DMS 273 (cell line): ENCODE measurements at regions not wholly inside any gene's neighbourhood (a gene's known extent, or its start where the extent isn't known, plus 50 kb on each side); places are given as distances from the start of the nearest gene placed in this dataset.
"Not testable (repeated sequence)": the region's sequence is repeated elsewhere in the genome, so short reads cannot be mapped to it uniquely, and the experiment has no call there.

Source experiments
- DNase-seq: peaks from one replicate; lab custom pipeline; 2025; ENCODE audit not compliant: unreplicated experiment; lab: John Stamatoyannopoulos, UW

DNA sequence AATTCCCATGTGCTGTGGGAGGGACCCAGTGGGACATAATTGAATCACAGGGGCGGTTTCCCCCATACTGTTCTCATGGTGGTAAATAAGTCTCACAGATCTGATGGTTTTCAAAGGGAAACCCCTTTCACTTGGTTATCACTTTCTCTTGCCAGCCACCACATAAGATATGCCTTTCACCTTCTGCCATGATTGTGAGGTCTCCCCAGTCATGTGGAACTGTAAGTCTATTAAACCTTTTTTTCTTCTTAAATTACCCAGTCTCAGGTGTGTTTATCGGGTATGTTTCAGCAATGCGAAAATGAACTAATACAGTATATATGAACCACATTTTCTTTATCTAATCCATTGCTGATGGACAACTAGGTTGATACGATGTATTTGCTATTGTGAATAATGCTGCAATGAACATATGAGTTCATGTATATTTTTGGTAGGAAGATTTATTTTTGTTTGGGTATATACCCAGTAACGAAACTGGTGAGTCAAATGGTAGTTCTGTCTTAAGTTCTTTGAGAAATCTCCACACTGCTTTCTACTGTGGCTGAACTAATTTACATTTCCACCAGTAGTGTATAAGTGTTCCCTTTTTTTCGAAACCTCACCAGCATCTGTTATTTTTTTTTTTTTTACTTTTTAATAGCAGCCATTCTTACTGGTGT, 70.0 kb upstream of the HGF start:
- no peak for DNase-seq

DNA sequence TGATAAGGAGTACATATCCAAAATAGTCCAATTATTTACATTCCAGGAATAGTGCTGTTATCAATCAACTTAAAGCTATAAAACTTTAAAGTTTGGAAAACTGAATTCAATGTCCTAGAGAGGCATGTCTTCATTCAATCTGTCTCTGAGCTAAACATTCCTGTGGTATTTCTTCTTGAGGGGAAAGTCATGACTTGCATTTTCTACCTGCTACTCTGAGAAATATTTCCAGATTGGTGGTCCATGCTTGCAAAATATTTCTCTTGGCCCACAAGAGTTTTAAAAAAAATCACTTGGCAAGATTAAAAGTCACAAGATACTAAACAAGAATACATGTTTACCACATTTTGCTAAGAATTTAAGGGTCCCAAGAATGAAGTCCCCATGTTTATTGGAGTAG, 63.6 kb upstream of the HGF start:
- DNase-seq = no peak

DNA sequence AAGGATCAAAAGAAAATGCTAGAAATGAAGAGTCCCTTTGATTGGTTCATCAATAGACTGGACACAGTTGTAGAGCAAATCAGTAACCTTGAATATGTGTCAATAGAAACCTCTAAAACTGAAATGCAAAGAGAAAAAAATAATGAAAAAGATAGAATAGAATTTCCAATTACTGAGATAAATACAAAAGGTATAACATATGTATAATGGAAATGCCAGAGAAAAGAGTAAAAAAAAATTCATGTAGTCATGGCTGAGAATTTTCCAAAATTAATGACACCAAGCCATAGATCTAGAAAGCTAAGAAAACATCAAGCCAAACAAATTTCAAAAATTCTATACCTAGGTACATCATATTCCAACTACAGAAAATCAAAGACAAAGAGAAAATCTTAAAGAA, 62.0 kb upstream of the HGF start:
- DNase-seq = no peak

DNA sequence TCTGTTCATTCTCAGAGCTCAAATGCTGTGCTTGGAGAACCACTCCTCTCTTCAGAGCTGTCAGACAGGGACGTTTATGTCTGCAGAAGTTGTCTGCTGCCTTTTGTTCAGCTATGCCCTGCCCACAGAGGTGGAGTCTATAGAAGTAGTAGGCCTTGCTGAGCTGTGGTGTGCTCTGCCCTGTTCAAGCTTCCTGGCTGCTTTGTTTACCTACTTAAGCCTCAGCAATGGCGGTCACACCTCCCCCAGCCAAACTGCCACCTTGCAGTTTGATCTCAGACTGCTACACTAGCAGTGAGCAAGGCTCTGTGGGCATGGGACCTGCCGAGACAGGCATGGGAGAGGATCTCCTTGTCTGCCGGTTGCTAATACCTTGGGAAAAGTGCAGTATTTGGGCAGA, 59.7 kb upstream of the HGF start:
- not testable (repeated sequence) for DNase-seq

DNA sequence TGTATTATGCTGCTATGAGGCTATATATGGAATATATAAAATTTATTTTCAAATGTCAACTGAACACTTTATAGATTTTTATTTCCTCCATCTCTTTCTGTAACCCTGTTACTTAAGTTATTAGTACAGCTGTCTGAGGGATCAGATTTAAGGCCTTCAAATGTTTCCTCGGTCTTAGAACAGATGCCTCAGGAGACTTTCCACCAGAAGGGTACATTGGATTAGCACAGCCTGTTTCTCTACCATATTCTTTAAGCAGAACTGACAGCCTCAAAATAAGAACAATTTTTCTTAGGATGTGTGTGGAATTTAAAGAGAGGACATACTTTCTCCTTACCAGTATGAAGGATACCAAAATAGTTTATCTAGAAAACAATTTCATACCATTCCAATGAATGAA, 53.0 kb upstream of the HGF start:
- no peak for DNase-seq

DNA sequence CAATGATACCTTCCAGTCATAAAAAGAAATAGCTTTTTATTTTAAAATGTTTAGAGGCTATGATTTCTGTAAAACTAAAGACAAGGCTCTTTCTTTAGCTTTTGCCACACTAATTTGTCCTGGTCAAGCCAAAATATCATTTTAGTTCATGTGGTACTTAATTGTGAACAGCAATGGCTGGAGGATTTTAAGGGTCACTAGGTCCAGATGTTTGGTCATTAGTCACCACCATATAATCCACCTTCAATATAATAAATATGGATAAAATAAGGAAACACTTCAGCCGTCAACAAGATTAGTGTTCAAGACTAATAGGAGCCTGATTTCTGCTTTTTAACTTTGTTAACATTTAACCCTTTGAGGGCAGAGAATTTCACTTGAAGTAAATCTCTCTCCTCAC, 50.0 kb upstream of the HGF start:
- no peak for DNase-seq
